ENCODE measurements at regions not wholly inside any gene's neighbourhood (a gene's known extent, or its start where the extent isn't known, plus 50 kb on each side); places are given as distances from the start of the nearest gene placed in this dataset.
A peak's percentile ranks its signal among the peaks of the same experiment; 100 is the strongest.

DNA sequence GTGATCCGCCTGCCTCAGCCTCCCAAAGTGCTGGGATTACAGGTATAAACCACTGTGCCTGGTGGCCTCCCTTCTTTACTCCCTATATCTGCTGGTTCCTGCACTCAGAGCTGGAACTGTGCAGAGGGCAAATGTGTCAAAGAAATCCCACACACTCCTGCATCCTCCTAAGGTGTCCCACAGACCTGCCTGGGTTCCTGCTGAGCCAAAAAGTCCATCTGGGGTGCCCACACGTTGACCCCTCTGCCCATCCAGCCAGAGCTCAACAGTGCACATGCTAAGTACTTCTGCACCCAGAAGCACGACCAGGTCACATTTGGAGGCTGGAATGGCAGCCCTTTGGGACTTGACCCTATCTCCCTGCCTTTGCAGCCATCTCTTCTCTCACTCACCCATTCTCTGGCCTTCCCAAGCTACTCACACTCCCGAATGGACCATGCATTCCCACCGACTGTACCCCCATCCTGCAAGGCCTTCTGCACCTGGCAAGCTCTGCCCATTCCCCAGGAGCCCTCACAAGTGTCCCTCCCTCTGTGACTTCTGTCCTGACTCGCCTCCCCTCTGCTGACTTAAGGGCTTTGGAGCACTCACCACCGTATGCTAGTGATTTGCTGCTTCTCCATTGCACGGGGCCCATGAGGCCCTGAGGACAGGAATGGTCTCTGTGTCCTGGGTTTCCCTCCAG is 152.1 kb downstream of the KCTD15 start:
- H3K4me3 Mint-ChIP-seq, result no peak overlapping the region
- H3K9me3 Mint-ChIP-seq, result peaks cover 3% of the 10 kb centered on the region
- H3K27me3 Mint-ChIP-seq (ENCODE audit: low read depth), result peaks cover 2% of the 10 kb centered on the region
- H3K4me1 Mint-ChIP-seq, result no peaks in the 10 kb centered on the region
- no peak overlapping the region for H3K27ac Mint-ChIP-seq
- no peak for DNase-seq (ENCODE audit: low spot score in 2 of 2, unreplicated experiment in 2 of 2)
- H3K36me3 Mint-ChIP-seq, result no peaks in the 10 kb centered on the region
- TF ChIP-seq, protein P1, sequence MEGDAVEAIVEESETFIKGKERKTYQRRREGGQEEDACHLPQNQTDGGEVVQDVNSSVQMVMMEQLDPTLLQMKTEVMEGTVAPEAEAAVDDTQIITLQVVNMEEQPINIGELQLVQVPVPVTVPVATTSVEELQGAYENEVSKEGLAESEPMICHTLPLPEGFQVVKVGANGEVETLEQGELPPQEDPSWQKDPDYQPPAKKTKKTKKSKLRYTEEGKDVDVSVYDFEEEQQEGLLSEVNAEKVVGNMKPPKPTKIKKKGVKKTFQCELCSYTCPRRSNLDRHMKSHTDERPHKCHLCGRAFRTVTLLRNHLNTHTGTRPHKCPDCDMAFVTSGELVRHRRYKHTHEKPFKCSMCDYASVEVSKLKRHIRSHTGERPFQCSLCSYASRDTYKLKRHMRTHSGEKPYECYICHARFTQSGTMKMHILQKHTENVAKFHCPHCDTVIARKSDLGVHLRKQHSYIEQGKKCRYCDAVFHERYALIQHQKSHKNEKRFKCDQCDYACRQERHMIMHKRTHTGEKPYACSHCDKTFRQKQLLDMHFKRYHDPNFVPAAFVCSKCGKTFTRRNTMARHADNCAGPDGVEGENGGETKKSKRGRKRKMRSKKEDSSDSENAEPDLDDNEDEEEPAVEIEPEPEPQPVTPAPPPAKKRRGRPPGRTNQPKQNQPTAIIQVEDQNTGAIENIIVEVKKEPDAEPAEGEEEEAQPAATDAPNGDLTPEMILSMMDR (IDR thresholded peaks at IDR 0.05; ENCODE audit: unreplicated experiment), result no peak

DNA sequence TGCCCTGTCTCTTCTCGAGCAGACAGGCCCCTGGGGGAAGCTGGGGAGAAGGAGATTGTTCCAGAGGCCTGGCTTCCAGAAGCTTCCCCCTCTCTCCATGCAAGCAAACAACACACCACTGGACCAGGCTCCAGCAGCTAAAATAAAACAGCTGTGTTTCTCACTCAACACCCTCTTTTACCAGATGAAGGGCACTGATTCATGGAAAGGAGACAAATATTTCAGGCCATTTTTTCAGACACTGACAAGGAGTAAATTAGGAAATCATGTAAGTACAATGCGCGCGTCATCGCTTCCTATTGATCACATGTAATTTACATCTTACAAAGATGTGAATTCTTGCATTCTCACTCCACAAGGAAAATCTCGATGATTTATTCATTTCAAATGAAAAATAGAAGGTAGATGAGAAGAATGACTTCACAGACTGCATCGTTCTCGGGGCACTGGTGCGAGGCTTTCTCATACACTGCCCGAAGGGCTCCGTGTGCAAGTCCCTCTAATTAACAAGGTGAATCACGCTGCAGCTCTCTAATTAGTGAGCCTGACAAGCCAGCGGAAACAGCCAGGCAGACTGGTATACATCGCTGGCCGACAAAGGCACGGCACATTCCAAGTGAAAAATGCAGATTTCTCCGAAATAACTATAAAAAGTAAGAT is 153.6 kb downstream of the KCTD15 start:
- no peaks in the 10 kb centered on the region for H3K4me1 Mint-ChIP-seq
- H3K36me3 Mint-ChIP-seq, result no peaks in the 10 kb centered on the region
- H3K27ac Mint-ChIP-seq, result no peak overlapping the region
- H3K27me3 Mint-ChIP-seq (ENCODE audit: low read depth), result peaks cover 9% of the 10 kb centered on the region
- H3K4me3 Mint-ChIP-seq, result no peak overlapping the region
- TF ChIP-seq, protein P1 (IDR thresholded peaks at IDR 0.05; ENCODE audit: unreplicated experiment), result no peak
- peaks cover 3% of the 10 kb centered on the region for H3K9me3 Mint-ChIP-seq
- peak in 1 of 2 experiments; percentile 1 for DNase-seq (ENCODE audit: low spot score in 2 of 2, unreplicated experiment in 2 of 2)

DNA sequence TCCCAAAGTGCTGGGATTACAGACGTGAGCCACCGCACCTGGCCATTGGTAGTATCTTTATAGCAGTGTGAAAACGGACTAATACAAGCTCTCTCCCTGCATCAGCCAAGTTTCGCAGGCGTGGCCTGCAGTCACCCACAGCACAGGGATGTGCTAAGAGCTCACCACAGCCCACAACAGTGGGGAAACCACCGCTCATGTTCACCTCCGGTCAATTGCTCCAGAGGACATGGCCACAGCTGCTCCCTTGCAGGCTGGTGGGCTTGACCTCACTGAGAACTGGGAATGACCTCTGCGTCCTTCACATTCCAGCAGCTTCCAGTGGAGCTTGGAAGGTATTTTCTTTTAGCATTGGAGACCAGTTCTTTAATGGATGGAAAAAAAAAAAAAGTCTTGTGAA is 156.4 kb downstream of the KCTD15 start:
- H3K4me3 Mint-ChIP-seq, result no peak overlapping the region
- TF ChIP-seq, protein P1 (IDR thresholded peaks at IDR 0.05; ENCODE audit: unreplicated experiment), result no peak

DNA sequence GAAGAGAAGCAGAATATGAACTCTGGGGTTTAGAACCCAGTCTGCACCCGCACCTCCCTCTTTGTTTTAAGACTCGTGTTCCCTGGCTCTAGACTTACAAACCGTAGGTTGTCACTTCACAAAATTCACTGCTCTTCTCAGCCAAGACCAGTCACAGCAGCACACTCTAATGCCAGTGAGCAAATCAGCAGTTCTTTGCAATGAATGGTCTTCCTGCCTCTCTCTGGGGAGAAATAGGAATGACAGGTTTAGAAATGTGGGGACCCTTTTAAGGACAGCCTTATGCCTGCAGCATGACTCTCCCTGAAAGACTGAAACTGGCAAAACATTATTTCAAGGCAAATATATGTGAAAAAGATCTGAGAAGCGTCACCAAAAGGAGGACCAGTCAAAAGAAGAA is 156.9 kb downstream of the KCTD15 start:
- no peak for DNase-seq (ENCODE audit: low spot score in 2 of 2, unreplicated experiment in 2 of 2)
- Mint-ChIP-seq H3K36me3 (no peaks in the 10 kb centered on the region), H3K4me3 (no peak overlapping the region), H3K27ac (no peak overlapping the region), H3K4me1 (no peaks in the 10 kb centered on the region), H3K27me3 (ENCODE audit: low read depth) (peaks cover 17% of the 10 kb centered on the region), H3K9me3 (no peaks in the 10 kb centered on the region)
- TF ChIP-seq, protein P1 (IDR thresholded peaks at IDR 0.05; ENCODE audit: unreplicated experiment), result no peak

More for the DNA sequence above, 156.4 kb downstream of the KCTD15 start:
- Mint-ChIP-seq H3K27me3 (ENCODE audit: low read depth) (peaks cover 16% of the 10 kb centered on the region), H3K27ac (no peak overlapping the region), H3K4me1 (no peaks in the 10 kb centered on the region), H3K9me3 (no peaks in the 10 kb centered on the region), H3K36me3 (no peaks in the 10 kb centered on the region)
- no peak for DNase-seq (ENCODE audit: low spot score in 2 of 2, unreplicated experiment in 2 of 2)

DNA sequence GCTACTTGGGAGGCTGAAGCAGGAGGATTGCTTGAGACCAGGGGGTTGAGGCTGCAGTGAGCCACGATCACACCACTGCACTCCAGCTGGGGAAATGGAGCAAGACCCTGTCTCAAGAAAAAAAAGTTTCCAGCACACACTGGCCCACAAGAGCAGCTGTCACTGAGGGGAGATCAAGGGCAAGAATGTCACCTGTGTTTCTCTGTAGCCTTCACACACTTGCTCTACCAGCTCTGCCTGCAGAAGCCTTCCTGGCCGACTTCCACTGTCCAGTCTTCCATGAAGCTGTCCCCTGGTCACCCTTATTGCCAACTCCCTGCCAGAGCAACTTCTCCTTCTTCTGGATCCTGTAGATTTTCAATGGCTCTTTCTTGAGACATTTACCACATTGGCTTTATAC is 158.0 kb downstream of the KCTD15 start:
- TF ChIP-seq, protein P1 (IDR thresholded peaks at IDR 0.05; ENCODE audit: unreplicated experiment), result no peak
- Mint-ChIP-seq H3K36me3 (no peaks in the 10 kb centered on the region), H3K27me3 (ENCODE audit: low read depth) (peaks cover 20% of the 10 kb centered on the region), H3K27ac (no peak overlapping the region), H3K9me3 (no peaks in the 10 kb centered on the region), H3K4me3 (no peak overlapping the region), H3K4me1 (no peaks in the 10 kb centered on the region)
- no peak for DNase-seq (ENCODE audit: low spot score in 2 of 2, unreplicated experiment in 2 of 2)
